ENCODE measurements at regions not wholly inside any gene's neighbourhood (a gene's known extent, or its start where the extent isn't known, plus 50 kb on each side); places are given as distances from the start of the nearest gene placed in this dataset.

DNA sequence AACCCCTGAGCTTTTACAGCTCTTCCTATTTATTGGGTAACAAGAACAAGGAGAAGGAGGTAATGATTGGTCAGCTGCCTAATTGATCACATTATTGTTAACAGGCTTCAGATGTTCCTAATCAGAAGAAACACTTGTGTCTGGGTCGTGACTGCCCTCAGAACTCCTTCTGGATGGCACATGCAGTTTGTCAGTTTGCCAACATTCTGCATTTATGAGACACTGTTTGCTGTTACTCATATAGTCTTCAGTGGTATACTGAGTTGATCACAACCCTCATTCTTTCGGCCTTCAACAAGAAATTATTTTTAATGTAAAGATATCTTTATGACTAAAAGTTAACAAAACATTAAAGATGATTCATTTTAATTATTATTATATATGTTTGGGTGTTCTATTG is 95.7 kb upstream of the DOCK10 start:
- no peak for DNase-seq (ENCODE audit: low spot score)

DNA sequence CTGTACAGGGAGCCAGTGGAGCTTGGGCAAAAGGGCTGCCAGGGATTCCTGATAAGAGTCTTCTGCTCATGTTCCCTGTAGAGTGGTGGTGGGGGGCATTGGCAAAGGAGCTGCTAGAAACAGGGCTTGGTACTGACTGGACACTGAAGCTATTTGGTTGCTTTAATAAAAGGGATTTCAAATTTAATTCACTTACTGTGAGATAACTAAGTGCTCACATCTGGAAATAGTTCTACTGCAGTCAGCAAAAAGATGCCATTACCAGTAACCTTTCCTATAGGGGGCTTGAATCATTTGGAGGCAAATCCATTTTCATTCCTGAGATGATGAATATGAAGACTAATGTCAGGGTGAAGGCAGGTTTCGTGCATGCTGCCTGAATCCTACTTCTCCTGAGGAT is 94.3 kb upstream of the DOCK10 start:
- DNase-seq (ENCODE audit: low spot score) = no peak

DNA sequence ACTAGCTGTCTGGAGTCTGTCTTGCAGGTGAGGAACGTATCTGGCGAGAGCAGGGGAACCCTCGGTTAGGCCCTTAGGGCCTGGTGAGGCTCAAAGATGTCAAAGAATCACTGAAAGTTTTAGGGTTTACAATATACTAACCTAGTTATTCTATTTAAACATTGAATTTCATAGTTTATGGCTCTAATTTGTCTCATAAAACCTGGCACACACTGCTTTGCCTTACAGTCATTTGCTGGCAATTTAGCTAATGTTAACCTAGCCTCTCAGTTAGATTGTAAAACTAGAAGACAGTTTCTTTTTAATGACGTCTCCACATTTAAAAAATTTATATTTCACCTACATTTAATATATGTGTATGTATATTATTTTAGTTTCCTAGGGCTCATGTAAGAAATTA is 89.6 kb upstream of the DOCK10 start:
- no peak for DNase-seq (ENCODE audit: low spot score)

DNA sequence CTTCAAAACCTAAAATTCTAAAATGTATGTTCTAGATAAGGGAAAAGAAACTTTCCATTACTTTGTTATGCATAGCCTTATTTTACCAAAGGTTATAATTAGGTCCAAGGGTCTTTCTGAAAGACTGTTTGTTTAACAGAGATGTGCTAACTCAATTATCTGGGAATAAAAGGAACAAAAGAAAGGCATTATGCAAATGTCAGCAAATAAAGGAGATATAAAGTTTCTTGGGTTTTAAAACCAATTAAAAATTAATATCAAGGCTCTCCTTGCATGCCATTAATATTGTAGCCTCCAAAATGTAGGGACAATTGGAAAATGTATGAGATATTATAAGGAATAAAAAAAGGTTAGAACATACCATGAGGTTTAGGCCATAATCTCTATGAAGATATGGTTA is 87.8 kb upstream of the DOCK10 start:
- DNase-seq (ENCODE audit: low spot score) = no peak

DNA sequence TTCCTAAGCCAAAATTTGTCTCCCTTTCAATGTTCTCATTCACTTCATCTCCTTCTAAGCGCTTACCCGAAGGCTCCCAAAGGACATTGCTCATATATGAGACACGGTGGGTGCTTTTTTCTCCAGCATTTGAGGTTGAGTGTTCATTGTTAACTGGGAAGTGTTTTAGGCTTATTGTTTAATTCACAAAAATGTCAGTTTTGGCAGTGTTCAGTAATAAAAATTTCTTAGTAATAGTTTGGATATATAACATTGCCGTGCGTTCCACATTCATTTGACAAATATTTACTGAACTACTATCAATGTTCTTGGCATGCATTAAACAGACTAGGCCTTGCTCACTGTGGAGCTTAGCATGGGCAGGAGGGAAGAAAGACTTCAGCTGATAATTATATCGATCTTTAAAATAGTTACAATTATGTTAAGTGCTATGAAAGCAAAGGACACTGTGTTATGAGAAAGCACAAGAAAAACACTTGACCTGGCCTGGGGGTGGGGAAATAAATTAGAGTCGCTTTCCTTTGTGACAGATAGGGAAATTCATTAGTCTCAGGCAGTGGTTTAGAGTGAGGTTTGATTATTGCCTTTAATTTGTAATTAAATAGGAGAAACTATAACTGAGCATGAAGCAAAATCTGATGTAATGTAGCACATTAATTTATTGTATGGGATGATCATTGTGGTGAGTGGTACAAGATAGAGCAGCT is 82.2 kb upstream of the DOCK10 start:
- no peak for DNase-seq (ENCODE audit: low spot score)

- no peak for DNase-seq (ENCODE audit: low spot score)
Observed at GRCh38 chr2:225122583-225123486, 80.6 kb upstream of the DOCK10 start.

DNA sequence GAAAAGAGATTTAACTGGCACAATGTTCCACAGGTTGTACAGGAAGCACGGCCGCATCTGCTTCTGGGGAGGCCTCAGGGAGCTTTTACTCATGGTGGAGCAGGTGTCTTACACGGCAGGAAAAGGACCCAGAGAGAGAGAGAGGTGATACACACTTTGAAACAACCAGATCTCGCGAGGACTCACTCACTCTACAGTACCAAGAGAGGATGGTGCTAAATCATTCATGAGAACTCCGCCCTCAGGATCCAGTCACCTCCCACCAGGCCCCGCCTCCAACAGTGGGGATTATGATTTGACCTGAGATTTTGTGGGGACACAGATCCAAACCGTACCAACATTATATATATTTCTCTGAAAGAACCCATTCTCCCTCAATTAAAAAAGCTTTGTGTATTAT is 79.7 kb upstream of the DOCK10 start:
- DNase-seq (ENCODE audit: low spot score) = no peak

DNA sequence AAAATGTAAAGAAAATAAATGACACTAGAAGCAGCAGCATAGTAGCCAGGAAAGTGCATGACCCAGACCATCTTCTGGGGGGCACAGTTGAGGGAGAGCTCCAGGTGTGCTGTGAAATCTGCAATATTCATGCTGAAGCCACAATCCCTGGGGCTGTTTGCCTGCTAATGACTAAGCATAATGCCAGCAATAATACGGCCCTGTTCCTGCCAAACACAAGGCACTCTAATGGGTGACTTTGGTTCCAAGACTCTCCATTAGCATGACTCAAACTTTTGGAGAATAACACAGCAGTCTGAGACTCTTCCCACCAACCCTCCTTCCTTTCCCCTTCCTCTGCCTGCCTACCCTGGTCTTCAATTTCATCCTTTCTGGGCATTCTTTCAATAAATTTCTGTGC is 77.9 kb upstream of the DOCK10 start:
- DNase-seq (ENCODE audit: low spot score) = no peak

DNA sequence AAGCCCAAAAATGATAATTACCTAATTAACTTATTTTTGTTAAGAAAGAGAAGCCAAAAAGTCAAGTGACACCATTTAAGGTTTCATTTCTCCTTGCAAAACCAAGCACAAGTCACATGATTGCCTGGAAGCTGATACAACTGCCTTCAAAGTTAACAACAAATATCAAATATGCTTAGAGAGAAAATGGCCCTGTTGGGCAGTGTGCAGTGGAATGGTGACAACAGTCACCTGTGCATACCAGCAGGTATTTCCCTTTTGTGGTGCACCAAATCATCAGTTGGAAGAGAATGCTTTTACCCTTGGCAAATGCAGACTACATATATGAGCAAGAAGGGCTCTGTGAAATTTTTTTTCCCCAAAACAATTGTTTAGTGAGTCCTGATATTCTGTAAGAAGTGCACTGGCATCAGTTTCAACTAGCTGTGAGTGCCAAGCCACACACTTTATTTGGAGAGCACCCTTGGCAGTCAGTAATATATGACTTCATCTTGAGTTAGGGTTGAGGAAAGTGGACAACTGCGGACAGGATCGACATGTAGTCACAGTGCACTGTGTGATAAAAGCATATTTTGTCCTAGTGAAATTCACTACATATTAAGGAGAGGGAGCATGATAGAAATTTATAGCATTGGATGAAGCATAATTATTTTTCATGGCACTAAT is 74.9 kb upstream of the DOCK10 start:
- DNase-seq (ENCODE audit: low spot score) = no peak

DNA sequence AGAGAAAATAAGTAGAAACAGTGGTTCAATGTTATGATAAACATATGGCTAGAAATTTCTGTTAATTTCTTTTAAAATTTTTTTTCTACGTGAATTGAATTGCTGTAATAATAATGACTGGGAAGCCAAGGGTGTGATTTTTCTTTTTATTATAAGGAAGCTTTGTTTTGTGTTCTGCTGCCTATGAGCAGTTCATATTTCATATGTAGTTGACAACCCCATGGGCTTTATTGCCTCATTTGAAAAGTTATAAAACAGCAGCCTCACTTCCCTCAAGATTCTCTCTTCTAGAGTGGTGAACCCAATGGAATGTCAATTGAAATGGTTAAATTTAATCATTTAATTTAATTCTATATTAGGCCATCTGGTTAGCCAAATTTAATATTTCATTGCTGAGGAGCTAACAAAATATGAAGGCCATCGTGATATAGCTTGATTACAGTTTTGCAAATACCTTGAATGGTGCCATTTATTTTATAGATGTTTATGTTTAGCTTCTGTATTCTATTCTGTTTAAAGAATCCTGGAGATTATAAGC is 72.6 kb upstream of the DOCK10 start:
- DNase-seq (ENCODE audit: low spot score) = no peak

DNA sequence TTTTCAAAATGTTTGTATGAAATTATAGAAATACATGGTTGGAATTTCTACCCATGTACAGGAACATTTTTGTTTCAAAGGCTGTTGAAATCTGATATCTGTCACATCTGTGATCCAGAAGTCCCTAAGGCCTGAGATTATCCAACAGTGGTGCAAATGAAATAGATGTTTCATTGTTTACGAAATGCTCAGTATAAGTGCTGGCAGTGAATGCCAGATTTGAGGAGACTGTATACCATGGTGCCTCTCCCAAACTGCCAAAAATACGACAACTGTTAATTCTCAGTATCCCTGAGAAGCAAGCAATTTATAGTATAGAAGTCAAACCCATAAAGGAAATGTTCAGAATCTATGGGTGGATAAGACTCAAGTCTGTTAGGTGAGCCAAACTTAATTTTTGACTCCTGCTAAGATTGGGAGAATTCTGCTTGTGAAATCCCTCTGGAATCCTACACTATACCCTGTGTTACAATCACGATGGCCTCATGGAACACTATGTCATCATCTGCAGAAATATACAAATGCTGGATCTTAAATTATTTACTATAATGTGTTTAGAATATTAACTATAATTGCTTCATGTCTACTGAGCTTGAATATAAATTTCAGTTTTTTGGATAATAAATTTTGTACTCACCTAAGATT is 71.2 kb upstream of the DOCK10 start:
- peak; percentile 34 for DNase-seq (ENCODE audit: low spot score)

DNA sequence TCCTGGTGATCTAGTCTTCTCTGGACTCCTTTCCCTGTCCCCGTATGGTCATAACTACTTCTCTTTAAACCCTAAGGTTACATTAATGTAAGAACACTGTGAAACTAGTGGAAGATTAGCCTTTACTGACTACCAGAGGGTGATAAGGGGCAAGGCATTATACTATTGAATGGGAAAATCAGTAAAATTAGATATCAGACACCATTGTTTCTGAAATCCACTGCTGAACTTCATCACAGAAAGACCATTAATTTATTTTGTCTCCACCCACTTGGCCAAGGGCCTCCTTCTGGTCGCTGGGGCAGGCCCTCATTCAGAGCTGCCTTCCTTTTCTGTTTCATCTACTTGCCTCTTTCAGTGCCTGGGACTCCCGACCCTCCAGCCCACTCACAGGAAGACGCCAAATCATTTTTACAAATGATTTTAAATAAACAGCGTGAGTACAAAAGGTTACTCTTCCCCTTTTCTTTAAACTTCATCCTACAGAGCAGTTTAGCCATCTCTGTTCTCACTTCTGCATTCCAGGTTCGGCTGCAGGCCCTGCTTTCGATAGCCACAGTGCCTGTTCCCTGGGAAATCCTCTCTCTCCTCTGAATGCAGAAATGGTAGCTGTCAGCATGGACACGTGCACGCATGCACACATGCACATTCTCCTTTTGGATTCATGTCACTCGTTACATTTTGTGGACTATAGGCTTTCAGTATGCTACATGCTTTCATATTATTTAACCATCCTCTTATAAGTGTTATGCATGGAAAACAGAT is 70.3 kb upstream of the DOCK10 start:
- DNase-seq (ENCODE audit: low spot score) = peak; percentile 61

DNA sequence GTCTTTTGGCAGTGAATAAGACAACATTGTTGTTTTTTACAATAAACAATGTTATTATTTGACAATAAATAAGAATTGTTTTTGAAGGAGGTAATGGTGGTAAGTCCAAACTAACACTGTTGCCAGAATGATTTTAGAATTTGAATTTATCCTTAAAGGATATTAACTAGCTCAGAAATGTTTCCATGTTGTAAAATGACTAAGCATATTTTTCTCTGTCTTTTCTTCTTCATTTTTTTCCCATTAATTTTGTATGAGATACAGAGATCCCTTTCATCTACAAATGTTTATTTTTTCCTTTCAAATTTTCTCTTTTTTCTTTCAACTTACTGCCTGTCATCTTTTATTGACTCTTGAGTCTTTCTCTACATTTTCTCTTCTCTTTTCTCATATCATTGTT is 66.5 kb upstream of the DOCK10 start:
- DNase-seq (ENCODE audit: low spot score) = no peak

DNA sequence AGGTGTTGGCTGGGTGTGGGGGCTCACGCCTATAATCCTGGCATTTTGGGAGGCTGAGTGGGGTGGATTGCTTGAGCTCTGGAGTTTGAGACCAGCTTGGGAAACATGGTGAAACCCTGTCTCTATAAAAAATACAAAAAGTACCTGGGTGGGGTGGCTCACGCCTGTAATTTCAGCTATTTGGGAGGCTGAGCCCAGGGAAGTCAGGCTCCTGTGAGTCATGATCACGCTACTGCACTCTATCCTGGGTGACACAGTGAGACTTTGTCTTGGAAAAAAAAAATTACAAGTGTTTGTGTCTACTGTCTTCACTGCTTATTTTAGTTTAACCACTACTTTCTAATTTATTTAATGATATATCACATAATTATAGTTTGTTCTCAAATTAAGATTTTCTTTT is 62.7 kb upstream of the DOCK10 start:
- no peak for DNase-seq (ENCODE audit: low spot score)

- no peak for DNase-seq (ENCODE audit: low spot score)
Observed at GRCh38 chr2:225104321-225104720, 62.1 kb upstream of the DOCK10 start.

- no peak for DNase-seq (ENCODE audit: low spot score)
Observed at GRCh38 chr2:225103737-225104141, 61.5 kb upstream of the DOCK10 start.

DNA sequence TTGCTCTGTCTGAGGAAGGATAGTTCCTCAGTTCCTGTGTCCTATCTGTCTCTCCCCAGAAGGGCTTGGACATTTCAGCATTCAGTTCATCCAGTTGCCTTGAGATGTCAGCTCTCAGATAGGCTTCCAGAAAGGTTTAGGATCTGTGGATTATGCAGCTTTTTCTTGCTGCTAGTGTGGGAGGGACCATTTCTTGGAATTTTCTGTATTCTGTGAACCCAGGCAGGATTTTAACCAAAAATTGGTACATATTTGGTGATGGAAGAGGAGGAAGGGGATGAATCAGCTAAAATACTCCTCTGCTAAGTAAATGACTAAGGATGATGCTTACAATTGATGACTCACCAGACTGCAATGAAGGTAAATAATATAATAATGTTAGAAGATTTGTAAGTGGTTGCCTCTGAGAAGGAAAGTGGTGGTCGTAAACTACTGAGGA is 58.6 kb upstream of the DOCK10 start:
- no peak for DNase-seq (ENCODE audit: low spot score)

DNA sequence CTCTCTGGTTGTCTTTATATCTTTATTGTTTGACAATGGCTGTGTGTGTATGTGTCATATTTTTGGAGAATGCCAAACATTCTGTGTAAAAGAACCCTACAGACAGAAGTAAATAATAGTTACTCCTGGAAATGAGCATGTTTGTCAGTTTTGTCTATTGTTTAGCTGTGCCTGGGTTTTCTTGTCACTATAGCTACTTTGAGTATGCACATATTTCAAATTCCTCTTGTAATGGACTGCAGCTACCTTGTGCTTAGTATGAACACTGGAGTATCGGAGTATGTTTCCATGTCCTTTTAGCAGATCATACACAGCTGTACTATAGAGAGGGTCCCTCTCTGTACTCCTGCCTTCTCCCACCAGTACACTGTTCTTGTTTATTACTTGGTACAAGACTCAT is 58.0 kb upstream of the DOCK10 start:
- DNase-seq (ENCODE audit: low spot score) = no peak

DNA sequence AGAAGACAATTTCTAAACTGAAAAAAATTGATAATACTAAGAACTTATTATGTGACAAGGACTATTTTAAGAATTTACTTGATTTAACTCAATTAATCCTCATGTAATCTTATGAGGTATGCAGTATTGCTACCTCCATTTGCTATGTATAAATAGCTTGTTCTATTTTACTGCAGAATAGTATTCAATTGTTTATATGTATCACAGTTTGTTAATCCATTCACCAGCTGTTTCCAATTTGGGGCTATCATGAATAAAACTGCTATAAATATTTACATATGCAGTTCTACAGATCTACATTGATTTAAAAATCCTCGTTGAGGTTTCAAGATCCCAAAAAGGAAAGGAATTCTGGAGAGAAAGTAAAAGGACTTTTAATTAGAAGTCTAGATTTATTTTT is 54.8 kb upstream of the DOCK10 start:
- DNase-seq (ENCODE audit: low spot score) = no peak
